ENCODE measurements at regions not wholly inside any gene's neighbourhood (a gene's known extent, or its start where the extent isn't known, plus 50 kb on each side); places are given as distances from the start of the nearest gene placed in this dataset.

DNA sequence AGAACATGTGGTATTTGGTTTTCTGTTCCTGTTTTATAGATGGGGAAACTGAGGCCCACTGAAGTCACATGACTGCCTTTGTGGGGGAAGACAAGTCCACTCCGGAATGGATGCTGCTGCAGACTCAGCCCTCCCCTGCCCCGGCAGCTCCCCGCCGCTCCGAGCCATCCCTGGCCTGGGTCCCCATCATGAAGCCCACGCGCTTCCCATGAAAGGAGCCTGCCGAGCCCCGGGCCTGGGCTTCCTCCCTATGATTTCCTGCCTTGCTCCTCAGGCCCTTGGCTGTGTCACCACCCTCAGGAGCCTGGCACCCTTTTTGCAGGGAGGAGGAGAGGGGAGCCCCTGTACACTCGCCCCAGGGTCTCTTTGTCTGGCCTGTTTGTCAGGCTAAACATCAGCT, 125.3 kb upstream of the FOXF1 start:
- TF ChIP-seq, protein P1, sequence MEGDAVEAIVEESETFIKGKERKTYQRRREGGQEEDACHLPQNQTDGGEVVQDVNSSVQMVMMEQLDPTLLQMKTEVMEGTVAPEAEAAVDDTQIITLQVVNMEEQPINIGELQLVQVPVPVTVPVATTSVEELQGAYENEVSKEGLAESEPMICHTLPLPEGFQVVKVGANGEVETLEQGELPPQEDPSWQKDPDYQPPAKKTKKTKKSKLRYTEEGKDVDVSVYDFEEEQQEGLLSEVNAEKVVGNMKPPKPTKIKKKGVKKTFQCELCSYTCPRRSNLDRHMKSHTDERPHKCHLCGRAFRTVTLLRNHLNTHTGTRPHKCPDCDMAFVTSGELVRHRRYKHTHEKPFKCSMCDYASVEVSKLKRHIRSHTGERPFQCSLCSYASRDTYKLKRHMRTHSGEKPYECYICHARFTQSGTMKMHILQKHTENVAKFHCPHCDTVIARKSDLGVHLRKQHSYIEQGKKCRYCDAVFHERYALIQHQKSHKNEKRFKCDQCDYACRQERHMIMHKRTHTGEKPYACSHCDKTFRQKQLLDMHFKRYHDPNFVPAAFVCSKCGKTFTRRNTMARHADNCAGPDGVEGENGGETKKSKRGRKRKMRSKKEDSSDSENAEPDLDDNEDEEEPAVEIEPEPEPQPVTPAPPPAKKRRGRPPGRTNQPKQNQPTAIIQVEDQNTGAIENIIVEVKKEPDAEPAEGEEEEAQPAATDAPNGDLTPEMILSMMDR (IDR thresholded peaks at IDR 0.05; ENCODE audit: insufficient read depth, low read length): no peak
- TF ChIP-seq POLR2AphosphoS5 (IDR thresholded peaks at IDR 0.05; ENCODE audit: low read depth) (no peak), GABPA (IDR thresholded peaks at IDR 0.05; ENCODE audit: low read depth) (no peak)

Data from HL-60 (cell line).